SK-N-SH treated with all-trans-retinoic acid at 6 μM for 48 hours (cell line): ENCODE measurements at regions not wholly inside any gene's neighbourhood (a gene's known extent, or its start where the extent isn't known, plus 50 kb on each side); places are given as distances from the start of the nearest gene placed in this dataset.
"Not testable (repeated sequence)": the region's sequence is repeated elsewhere in the genome, so short reads cannot be mapped to it uniquely, and the experiment has no call there.

ENCODE experiments used
- ATAC-seq: fragments of 200-7000 bp; cut with Tn5 transposase; 3 replicates; pipeline ENCODE4 v1.9.1; 2020; ENCODE audit warnings: mild to moderate bottlenecking, moderate library complexity
- ARNTL ChIP-seq: fragments of 450-650 bp; formaldehyde crosslinking; IDR thresholded peaks from 2 replicates; pipeline ENCODE4 v1.5.0; 2020; ENCODE audit warnings: low read depth, mild to moderate bottlenecking, moderate library complexity, borderline replicate concordance
- BACH2 ChIP-seq: fragments of 250-450 bp; sonication (Bioruptor Pico); IDR thresholded peaks from 2 replicates; pipeline ENCODE4 v1.9.0; 2021; ENCODE audit warnings: mild to moderate bottlenecking, borderline replicate concordance
- CSDC2 ChIP-seq: fragments of 250-450 bp; sonication (Bioruptor Pico); IDR thresholded peaks from 2 replicates; pipeline ENCODE4 v1.5.0; 2020; ENCODE audit warnings: mild to moderate bottlenecking, moderate library complexity
- ESRRG ChIP-seq: fragments of 250-450 bp; sonication (Bioruptor Pico); IDR thresholded peaks from 2 replicates; pipeline ENCODE4 v1.6.1; 2021; ENCODE audit warnings: mild to moderate bottlenecking
- GLIS3 ChIP-seq: fragments of 250-450 bp; sonication (Bioruptor Pico); IDR thresholded peaks from 2 replicates; pipeline ENCODE4 v1.5.0; 2020; ENCODE audit warnings: mild to moderate bottlenecking, moderate library complexity
- ISL1 ChIP-seq: fragments of 250-450 bp; sonication (Bioruptor Pico); IDR thresholded peaks from 2 replicates; pipeline ENCODE4 v2.1.2; 2022; ENCODE audit warnings: mild to moderate bottlenecking, moderate library complexity
- OSR1 ChIP-seq: fragments of 250-450 bp; sonication (Bioruptor Pico); IDR thresholded peaks from 2 replicates; pipeline ENCODE4 v1.8.0; 2022; ENCODE audit warnings: moderate library complexity, mild to moderate bottlenecking, inconsistent platforms
- PPARA ChIP-seq: fragments of 250-450 bp; sonication (Bioruptor Pico); IDR thresholded peaks from 2 replicates; pipeline ENCODE4 v1.5.0; 2020; ENCODE audit warnings: mild to moderate bottlenecking, borderline replicate concordance
- SNAI2 ChIP-seq: fragments of 250-450 bp; sonication (Bioruptor Pico); IDR thresholded peaks from 2 replicates; pipeline ENCODE4 v1.5.0; 2020; ENCODE audit warnings: mild to moderate bottlenecking, moderate library complexity
- TOX ChIP-seq: fragments of 250-450 bp; sonication (Bioruptor Pico); IDR thresholded peaks from 2 replicates; pipeline ENCODE4 v1.8.0; 2021; ENCODE audit warnings: mild to moderate bottlenecking, moderate library complexity, borderline replicate concordance
- ZC3H10 ChIP-seq: fragments of 250-450 bp; sonication (Bioruptor Pico); IDR thresholded peaks from 2 replicates; pipeline ENCODE4 v1.5.1; 2021; ENCODE audit warnings: mild to moderate bottlenecking, moderate library complexity
- ZFP3 ChIP-seq: fragments of 250-450 bp; sonication (Bioruptor Pico); IDR thresholded peaks from 2 replicates; pipeline ENCODE4 v1.5.0; 2020; ENCODE audit warnings: mild to moderate bottlenecking, moderate library complexity
- ZNF565 ChIP-seq: fragments of 450-650 bp; formaldehyde crosslinking; conservative IDR thresholded peaks from 2 replicates; pipeline ENCODE4 v1.5.0; 2020; ENCODE audit warnings: low read depth, mild to moderate bottlenecking, moderate library complexity
- ZNF70 ChIP-seq: fragments of 450-650 bp; formaldehyde crosslinking; IDR thresholded peaks from 2 replicates; pipeline ENCODE4 v1.5.0; 2020; ENCODE audit warnings: mild to moderate bottlenecking, moderate library complexity
- ZNF8 ChIP-seq: fragments of 450-650 bp; formaldehyde crosslinking; IDR thresholded peaks from 2 replicates; pipeline ENCODE4 v1.5.0; 2020; ENCODE audit warnings: mild to moderate bottlenecking, moderate library complexity
- TF ChIP-seq, protein P1 (sequence below): fragments of 250-450 bp; sonication (Bioruptor Pico); IDR thresholded peaks from 2 replicates; pipeline ENCODE4 v1.5.0; 2020; ENCODE audit warnings: mild to moderate bottlenecking, moderate library complexity
- TF ChIP-seq, protein P2 (sequence below): fragments of 250-450 bp; sonication (Bioruptor Pico); IDR thresholded peaks from 2 replicates; pipeline ENCODE4 v1.8.0; 2021; ENCODE audit warnings: low read depth, mild to moderate bottlenecking, moderate library complexity, borderline replicate concordance
- TF ChIP-seq, protein P3 (sequence below): fragments of 250-450 bp; sonication (Bioruptor Pico); IDR thresholded peaks from 2 replicates; pipeline ENCODE4 v1.5.1; 2021; ENCODE audit warnings: mild to moderate bottlenecking, moderate library complexity
- TF ChIP-seq, protein P4 (sequence below): fragments of 250-450 bp; sonication (Bioruptor Pico); IDR thresholded peaks from 2 replicates; pipeline ENCODE4 v1.5.1; 2020; ENCODE audit warnings: low read depth, mild to moderate bottlenecking, moderate library complexity
- TF ChIP-seq, protein P5 (sequence below): fragments of 250-450 bp; sonication (Bioruptor Pico); IDR thresholded peaks from 2 replicates; pipeline ENCODE4 v1.8.0; 2020; ENCODE audit warnings: mild to moderate bottlenecking, moderate library complexity, borderline replicate concordance

DNA sequence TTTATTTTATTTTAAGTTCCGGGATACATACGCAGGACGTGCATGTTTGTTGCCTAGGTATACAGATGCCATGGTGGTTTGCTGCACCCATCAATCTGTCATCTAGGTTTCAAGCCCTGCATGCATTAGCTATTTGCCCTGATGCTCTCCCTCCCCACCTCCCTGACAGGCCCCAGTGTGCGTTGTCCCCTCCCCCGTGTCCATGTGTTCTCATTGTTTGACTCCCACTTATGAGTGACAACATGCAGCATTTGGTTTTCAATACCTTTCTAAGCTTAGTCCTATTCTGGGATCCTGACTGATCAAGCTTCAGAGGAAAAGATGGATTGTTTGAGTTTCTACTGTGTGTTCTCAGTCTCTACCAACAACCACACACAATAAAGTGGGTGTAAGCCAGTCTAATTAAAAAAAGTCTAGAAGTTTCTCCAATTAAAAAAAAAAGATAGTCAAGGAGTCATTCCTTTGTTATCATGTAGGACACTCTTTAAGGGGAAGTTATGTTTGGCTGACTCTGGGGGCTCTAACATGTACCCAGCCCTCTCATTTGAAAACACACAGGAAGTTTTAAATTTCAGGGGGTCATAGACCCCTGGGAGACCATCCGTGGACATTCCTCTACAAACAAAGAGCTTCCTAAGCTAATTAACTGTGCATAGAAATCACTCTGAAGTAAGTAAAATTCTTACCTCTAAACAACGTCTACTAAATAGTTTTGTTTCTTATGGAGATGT, 66.3 kb upstream of the ADAMTS18 start:
- no peak for TF ChIP-seq ZNF70
- no peak for TF ChIP-seq TOX (CRISPR knock-in tag)
- no peak for TF ChIP-seq ZNF565
- TF ChIP-seq ISL1, result no peak
- TF ChIP-seq PPARA (CRISPR knock-in tag), result no peak
- TF ChIP-seq, protein P1, sequence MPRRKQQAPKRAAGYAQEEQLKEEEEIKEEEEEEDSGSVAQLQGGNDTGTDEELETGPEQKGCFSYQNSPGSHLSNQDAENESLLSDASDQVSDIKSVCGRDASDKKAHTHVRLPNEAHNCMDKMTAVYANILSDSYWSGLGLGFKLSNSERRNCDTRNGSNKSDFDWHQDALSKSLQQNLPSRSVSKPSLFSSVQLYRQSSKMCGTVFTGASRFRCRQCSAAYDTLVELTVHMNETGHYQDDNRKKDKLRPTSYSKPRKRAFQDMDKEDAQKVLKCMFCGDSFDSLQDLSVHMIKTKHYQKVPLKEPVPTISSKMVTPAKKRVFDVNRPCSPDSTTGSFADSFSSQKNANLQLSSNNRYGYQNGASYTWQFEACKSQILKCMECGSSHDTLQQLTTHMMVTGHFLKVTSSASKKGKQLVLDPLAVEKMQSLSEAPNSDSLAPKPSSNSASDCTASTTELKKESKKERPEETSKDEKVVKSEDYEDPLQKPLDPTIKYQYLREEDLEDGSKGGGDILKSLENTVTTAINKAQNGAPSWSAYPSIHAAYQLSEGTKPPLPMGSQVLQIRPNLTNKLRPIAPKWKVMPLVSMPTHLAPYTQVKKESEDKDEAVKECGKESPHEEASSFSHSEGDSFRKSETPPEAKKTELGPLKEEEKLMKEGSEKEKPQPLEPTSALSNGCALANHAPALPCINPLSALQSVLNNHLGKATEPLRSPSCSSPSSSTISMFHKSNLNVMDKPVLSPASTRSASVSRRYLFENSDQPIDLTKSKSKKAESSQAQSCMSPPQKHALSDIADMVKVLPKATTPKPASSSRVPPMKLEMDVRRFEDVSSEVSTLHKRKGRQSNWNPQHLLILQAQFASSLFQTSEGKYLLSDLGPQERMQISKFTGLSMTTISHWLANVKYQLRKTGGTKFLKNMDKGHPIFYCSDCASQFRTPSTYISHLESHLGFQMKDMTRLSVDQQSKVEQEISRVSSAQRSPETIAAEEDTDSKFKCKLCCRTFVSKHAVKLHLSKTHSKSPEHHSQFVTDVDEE, result no peak
- TF ChIP-seq, protein P2, sequence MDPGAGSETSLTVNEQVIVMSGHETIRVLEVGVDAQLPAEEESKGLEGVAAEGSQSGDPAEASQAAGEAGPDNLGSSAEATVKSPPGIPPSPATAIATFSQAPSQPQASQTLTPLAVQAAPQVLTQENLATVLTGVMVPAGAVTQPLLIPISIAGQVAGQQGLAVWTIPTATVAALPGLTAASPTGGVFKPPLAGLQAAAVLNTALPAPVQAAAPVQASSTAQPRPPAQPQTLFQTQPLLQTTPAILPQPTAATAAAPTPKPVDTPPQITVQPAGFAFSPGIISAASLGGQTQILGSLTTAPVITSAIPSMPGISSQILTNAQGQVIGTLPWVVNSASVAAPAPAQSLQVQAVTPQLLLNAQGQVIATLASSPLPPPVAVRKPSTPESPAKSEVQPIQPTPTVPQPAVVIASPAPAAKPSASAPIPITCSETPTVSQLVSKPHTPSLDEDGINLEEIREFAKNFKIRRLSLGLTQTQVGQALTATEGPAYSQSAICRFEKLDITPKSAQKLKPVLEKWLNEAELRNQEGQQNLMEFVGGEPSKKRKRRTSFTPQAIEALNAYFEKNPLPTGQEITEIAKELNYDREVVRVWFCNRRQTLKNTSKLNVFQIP, result no peak
- TF ChIP-seq ZFP3 (CRISPR knock-in tag), result no peak
- TF ChIP-seq OSR1 (CRISPR knock-in tag), result no peak
- TF ChIP-seq GLIS3 (CRISPR knock-in tag), result no peak
- no peak for TF ChIP-seq ZNF8
- TF ChIP-seq ARNTL (CRISPR knock-in tag), result no peak
- TF ChIP-seq, protein P3, sequence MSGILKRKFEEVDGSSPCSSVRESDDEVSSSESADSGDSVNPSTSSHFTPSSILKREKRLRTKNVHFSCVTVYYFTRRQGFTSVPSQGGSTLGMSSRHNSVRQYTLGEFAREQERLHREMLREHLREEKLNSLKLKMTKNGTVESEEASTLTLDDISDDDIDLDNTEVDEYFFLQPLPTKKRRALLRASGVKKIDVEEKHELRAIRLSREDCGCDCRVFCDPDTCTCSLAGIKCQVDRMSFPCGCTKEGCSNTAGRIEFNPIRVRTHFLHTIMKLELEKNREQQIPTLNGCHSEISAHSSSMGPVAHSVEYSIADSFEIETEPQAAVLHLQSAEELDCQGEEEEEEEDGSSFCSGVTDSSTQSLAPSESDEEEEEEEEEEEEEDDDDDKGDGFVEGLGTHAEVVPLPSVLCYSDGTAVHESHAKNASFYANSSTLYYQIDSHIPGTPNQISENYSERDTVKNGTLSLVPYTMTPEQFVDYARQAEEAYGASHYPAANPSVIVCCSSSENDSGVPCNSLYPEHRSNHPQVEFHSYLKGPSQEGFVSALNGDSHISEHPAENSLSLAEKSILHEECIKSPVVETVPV, result no peak
- TF ChIP-seq, protein P4, sequence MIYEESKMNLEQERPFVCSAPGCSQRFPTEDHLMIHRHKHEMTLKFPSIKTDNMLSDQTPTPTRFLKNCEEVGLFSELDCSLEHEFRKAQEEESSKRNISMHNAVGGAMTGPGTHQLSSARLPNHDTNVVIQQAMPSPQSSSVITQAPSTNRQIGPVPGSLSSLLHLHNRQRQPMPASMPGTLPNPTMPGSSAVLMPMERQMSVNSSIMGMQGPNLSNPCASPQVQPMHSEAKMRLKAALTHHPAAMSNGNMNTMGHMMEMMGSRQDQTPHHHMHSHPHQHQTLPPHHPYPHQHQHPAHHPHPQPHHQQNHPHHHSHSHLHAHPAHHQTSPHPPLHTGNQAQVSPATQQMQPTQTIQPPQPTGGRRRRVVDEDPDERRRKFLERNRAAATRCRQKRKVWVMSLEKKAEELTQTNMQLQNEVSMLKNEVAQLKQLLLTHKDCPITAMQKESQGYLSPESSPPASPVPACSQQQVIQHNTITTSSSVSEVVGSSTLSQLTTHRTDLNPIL, result no peak
- TF ChIP-seq BACH2 (CRISPR knock-in tag), result no peak
- no peak for TF ChIP-seq ZC3H10 (CRISPR knock-in tag)
- no peak for TF ChIP-seq CSDC2 (CRISPR knock-in tag)
- no peak for ATAC-seq

DNA sequence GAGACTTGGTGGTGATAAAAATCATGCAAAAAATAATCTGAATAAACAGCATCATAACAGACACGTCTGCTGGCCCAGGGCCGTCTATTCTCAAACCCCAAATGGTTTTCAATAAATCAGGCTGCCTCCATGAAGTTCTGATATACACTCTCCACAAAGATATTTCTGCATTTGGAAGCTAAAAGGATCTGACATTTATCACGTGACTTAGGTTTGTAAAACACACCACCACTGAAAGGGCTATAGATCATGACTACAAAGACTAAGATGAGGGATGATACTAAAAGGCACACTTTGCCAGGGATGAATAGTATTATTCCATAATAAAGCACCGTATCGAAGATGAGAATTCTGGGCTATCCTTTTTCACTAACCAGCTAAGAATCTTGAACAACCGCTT, 67.6 kb upstream of the ADAMTS18 start:
- no peak for ATAC-seq
- TF ChIP-seq ZNF8 (no peak), SNAI2 (no peak), BACH2 (CRISPR knock-in tag) (no peak), ZC3H10 (CRISPR knock-in tag) (no peak), ZNF70 (no peak), ZFP3 (CRISPR knock-in tag) (no peak), ZNF565 (no peak), ESRRG (CRISPR knock-in tag) (no peak), ARNTL (CRISPR knock-in tag) (no peak)
- TF ChIP-seq, protein P3, result no peak

DNA sequence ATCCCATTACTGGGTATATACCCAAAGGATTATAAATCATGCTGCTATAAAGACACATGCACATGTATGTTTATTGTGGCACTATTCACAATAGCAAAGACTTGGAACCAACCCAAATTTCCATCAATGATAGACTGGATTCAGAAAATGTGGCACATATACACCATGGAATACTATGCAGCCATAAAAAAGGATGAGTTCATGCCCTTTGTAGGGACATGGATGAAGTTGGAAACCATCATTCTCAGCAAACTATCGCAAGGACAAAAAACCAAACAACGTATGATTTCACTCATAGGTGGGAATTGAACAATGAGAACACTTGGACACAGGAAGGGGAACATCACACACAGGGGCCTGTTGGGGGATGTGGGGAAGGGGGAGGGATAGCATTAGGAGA, 71.7 kb upstream of the ADAMTS18 start:
- ATAC-seq, result not testable (repeated sequence)

DNA sequence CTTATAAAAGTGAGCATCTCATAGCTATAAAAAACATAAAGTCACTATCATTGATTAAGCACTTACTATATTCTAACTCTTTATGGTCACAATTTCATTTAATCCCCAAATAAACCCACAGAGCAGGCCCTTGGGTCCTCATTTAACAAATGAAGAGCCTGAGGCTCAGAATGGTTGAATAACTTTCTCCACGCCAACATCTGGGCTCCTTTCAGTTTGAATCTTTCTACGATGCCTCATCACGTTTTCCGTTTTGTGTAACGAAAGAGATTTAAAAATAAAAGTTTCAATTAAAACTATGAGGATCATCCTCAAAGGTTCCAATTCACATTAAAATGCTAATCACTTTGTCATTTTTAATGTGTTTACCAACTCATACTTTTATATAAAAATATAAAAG, 74.2 kb upstream of the ADAMTS18 start:
- TF ChIP-seq, protein P5, sequence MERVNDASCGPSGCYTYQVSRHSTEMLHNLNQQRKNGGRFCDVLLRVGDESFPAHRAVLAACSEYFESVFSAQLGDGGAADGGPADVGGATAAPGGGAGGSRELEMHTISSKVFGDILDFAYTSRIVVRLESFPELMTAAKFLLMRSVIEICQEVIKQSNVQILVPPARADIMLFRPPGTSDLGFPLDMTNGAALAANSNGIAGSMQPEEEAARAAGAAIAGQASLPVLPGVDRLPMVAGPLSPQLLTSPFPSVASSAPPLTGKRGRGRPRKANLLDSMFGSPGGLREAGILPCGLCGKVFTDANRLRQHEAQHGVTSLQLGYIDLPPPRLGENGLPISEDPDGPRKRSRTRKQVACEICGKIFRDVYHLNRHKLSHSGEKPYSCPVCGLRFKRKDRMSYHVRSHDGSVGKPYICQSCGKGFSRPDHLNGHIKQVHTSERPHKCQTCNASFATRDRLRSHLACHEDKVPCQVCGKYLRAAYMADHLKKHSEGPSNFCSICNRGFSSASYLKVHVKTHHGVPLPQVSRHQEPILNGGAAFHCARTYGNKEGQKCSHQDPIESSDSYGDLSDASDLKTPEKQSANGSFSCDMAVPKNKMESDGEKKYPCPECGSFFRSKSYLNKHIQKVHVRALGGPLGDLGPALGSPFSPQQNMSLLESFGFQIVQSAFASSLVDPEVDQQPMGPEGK (CRISPR knock-in tag), result no peak
- TF ChIP-seq, protein P3, result no peak
- no peak for TF ChIP-seq ZC3H10 (CRISPR knock-in tag)
- no peak for TF ChIP-seq ZNF8
- TF ChIP-seq SNAI2, result no peak
- ATAC-seq, result no peak
